ENCODE measurements at regions not wholly inside any gene's neighbourhood (a gene's known extent, or its start where the extent isn't known, plus 50 kb on each side); places are given as distances from the start of the nearest gene placed in this dataset.

DNA sequence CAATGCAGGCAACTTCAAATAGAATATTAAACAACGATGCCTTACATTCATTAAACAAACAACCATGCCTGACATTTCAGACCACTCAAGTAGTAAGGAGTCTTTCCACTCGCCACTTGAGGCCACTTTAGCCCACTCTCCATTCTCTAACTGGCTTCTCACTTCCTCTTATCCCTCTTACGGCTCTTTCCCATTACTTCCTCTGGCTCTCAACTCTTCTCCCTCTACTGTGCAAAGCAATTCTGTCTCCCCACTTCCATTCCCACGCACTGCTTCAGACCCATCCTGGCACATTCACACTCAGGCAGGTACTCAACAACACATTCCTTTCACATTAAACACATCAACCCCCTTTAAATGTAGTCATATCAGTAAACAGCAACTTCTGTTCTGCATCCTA lies 229.8 kb upstream of the IPO5 start:
- no peaks in the 10 kb centered on the region for H4K20me1 ChIP-seq (replicated peaks; ENCODE audit: control insufficient read depth, insufficient read depth, low read length)
- no peaks in the 10 kb centered on the region for H3K36me3 ChIP-seq (ENCODE audit: control insufficient read depth, insufficient read depth, low read length)
- H3K9ac ChIP-seq (ENCODE audit: insufficient read depth in 1 of 2, low read depth in 2 of 2, low read length in 2 of 2) = no peak overlapping the region
- DNase-seq (ENCODE audit: extremely low read depth in 1 of 4, low spot score in 3 of 4) (no peak), FAIRE-seq (no peak), ATAC-seq (no peak)
- BruUV-seq (replicated peaks) = no TSS peak
- no peaks in the 10 kb centered on the region for H3K79me2 ChIP-seq (ENCODE audit: control insufficient read depth, insufficient read depth, low read length)
- no peak overlapping the region for H2AFZ ChIP-seq (ENCODE audit: low read depth, low read length)
- in situ Hi-C loops (cut with MboI) = no loop called here
- no peaks in the 10 kb centered on the region for H3K9me1 ChIP-seq (ENCODE audit: control insufficient read depth, insufficient read depth, low read length)
- POLR2A ChIA-PET = no interaction called here
- H3K4me2 ChIP-seq (ENCODE audit: insufficient read depth, low read length) = no peak overlapping the region
- no peaks in the 10 kb centered on the region for H3K27me3 ChIP-seq (ENCODE audit: control insufficient read depth in 2 of 2, insufficient read depth in 2 of 2, low read length in 2 of 2)
- no peak overlapping the region for H3K4me3 ChIP-seq
- CTCF ChIA-PET (ENCODE audit: low intra/inter-chr PET ratio) = no interaction called here
- H3K9me3 ChIP-seq (replicated peaks; ENCODE audit: control insufficient read depth, insufficient read depth, low read depth, low read length) = no peaks in the 10 kb centered on the region
- H3K4me1 ChIP-seq (replicated peaks in 1 of 2; ENCODE audit: control insufficient read depth in 2 of 2, insufficient read depth in 2 of 2, low read length in 2 of 2) = no peaks in the 10 kb centered on the region
- no peak overlapping the region for H3K27ac ChIP-seq (ENCODE audit: extremely low read depth, low read depth, low read length)
- WGBS (ENCODE audit: insufficient coverage, low coverage, missing lambda C conversion rate) = 0% methylated on average over 4 of the region's 4 CpGs
- intact Hi-C loops (cut with micrococcal nuclease) = no loop called here
- TF ChIP-seq GABPB2 (CRISPR knock-in tag; conservative IDR thresholded peaks at IDR 0.05) (no peak), ELF1 (tag; IDR thresholded peaks at IDR 0.05) (no peak), NFATC3 (IDR thresholded peaks at IDR 0.05) (no peak), DMBX1 (CRISPR knock-in tag; IDR thresholded peaks at IDR 0.05; ENCODE audit: borderline replicate concordance) (no peak), SMAD4 (CRISPR knock-in tag; conservative IDR thresholded peaks at IDR 0.05) (no peak), ZNF699 (CRISPR knock-in tag; IDR thresholded peaks at IDR 0.05; ENCODE audit: insufficient replicate concordance) (no peak), SMARCE1 (IDR thresholded peaks at IDR 0.05) (no peak), HNRNPLL (IDR thresholded peaks at IDR 0.05; ENCODE audit: low read depth, low read length, poor library complexity, severe bottlenecking) (no peak), ERF (CRISPR knock-in tag; IDR thresholded peaks at IDR 0.05) (no peak), MED1 (CRISPR knock-in tag; IDR thresholded peaks at IDR 0.05; ENCODE audit: borderline replicate concordance) (no peak), ZNF431 (CRISPR knock-in tag; IDR thresholded peaks at IDR 0.05) (no peak), CBFA2T2 (conservative IDR thresholded peaks at IDR 0.05) (no peak), NCOA4 (IDR thresholded peaks at IDR 0.05; ENCODE audit: partially characterized antibody) (no peak), ZFP1 (CRISPR knock-in tag; IDR thresholded peaks at IDR 0.05) (no peak)
- TF ChIP-seq, protein P1, sequence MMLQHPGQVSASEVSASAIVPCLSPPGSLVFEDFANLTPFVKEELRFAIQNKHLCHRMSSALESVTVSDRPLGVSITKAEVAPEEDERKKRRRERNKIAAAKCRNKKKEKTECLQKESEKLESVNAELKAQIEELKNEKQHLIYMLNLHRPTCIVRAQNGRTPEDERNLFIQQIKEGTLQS (IDR thresholded peaks at IDR 0.05) = no peak
- TF ChIP-seq, protein P1 (CRISPR knock-in tag; conservative IDR thresholded peaks at IDR 0.05) = no peak
- TF ChIP-seq, protein P2, sequence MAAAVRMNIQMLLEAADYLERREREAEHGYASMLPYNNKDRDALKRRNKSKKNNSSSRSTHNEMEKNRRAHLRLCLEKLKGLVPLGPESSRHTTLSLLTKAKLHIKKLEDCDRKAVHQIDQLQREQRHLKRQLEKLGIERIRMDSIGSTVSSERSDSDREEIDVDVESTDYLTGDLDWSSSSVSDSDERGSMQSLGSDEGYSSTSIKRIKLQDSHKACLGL (CRISPR knock-in tag; IDR thresholded peaks at IDR 0.05; ENCODE audit: borderline replicate concordance, poor library complexity, severe bottlenecking) = no peak
- TF ChIP-seq, protein P3, sequence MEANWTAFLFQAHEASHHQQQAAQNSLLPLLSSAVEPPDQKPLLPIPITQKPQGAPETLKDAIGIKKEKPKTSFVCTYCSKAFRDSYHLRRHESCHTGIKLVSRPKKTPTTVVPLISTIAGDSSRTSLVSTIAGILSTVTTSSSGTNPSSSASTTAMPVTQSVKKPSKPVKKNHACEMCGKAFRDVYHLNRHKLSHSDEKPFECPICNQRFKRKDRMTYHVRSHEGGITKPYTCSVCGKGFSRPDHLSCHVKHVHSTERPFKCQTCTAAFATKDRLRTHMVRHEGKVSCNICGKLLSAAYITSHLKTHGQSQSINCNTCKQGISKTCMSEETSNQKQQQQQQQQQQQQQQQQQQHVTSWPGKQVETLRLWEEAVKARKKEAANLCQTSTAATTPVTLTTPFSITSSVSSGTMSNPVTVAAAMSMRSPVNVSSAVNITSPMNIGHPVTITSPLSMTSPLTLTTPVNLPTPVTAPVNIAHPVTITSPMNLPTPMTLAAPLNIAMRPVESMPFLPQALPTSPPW (CRISPR knock-in tag; IDR thresholded peaks at IDR 0.05) = no peak

Data from K562 (cell line).